T-helper 1 cell treated with Interleukin-12 subunit alpha and Interleukin-12 subunit beta and Interleukin-4 antibody, amounts not matched to agents 30 ng/mL and 1 ng/mL, for 36 hours (primary cell): ENCODE measurements at regions not wholly inside any gene's neighbourhood (a gene's known extent, or its start where the extent isn't known, plus 50 kb on each side); places are given as distances from the start of the nearest gene placed in this dataset.

Source experiments
- intact Hi-C: fragments of 100-400 bp; cut with micrococcal nuclease; formaldehyde crosslinking; loops from one replicate; pipeline ENCODE4 v1.15.1; 2024

DNA sequence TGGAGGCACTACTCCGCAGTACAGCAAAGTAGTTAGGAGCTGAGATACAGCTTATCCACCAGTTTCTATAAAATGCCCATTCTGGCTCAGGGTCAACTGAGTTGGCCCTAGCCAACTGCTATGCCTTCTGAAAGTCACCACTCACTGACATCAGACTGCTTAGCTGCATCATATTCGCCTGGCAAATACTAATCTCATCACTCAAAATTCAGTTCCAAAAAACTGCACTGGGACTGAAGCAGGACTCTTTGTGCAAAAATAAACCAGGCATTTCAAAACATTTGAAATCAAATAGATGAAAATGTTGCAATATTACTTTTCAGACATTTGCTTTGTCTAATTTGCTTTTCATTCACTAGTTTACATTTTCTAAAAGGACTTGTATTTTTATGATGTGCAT, 230.0 kb downstream of the ALDH8A1 start:
- intact Hi-C loops, result no loop called here

DNA sequence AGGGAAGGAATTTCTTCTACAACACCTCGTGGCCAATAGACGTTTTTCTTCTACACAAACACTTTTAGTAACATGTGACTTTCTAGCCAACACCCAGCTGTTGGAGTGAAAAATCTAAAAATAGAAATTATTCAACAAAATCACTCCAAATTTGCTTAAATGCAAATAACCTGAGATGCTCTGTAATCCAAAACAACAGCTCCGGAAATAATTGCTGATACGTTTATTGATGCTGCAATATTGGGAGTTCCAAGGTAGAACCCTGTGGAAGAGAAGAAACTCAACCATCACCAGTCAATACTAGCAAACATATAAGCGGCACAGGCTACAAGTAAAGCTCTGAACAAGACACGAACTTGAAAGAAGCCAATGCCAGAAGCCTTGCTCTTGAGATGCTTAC, 230.6 kb downstream of the ALDH8A1 start:
- intact Hi-C loops, result no loop called here

DNA sequence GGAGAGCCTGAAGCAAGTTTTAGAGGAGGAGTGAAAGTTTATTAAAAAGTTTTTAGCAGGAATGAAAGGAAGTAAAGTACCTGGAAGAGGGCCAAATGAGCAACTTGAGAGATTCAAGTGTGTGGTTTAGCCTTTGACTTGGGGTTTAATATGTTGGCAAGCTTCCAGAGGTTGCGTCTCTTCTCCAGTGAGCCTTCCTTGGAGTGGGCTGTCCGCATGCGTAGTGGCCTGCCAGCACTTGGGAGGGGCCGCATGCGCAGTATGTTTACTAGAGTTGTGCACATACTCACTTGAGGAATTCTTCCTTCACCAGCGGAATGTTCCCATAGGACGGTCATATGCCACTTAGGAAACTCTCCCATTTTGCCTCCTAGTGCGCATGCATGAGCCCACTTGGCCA, 235.2 kb downstream of the ALDH8A1 start:
- intact Hi-C loops, result no loop called here

DNA sequence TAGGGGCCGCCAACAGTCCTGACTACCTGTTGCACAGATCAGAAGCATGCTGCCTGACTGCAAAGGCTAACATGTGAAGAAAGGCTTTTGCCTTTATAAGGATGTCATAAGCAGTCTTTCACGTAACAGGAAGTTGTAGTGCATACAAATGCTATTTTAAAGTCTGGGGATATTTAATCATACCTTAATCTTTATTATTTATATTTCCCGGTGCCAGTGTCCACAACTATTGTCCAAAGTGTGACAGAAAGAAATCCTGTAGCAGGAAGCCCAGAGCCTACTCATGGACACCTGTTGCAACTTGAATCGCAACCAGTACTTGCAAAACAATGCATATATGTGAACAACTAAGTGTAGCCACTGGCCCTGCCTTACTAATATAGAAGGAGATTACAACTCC, 235.8 kb downstream of the ALDH8A1 start:
- intact Hi-C loops, result no loop called here

DNA sequence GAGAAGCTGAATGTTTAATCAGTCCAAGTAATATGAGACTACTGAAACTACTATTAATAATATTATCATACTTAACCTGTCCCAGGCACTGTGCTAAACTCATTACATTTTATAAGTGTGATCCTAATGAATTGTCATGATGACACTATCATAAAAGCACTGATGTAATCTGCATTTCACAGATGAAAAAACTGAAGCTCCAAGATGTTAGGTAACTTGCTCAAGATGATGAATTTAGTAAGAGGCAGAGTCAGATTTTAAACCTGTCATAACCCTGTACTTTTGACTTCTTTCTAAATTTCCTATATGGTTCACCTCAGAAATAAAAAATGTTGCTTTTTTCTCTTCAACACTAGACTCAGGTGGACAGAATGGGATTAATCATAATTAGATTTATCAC, 237.6 kb downstream of the ALDH8A1 start:
- intact Hi-C loops, result no loop called here

DNA sequence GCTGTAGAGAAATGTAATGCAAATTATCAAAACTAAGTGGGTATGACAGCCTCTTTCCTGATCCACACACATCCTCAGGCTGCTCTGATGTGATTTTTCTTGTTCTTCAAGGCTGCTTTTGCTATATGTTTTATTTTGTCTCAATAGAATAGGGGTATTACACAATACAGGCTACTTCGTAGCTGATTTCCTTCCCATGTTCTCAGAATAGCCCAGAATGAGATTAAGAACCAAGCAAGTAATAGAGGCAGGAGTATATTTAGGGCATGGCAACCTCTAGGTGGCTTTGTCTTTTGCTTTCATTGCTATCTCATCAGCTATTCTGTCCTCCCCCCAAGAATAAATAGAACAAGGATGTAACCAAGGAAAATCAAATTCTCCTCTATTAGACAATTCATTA, 241.8 kb downstream of the ALDH8A1 start:
- intact Hi-C loops, result no loop called here

DNA sequence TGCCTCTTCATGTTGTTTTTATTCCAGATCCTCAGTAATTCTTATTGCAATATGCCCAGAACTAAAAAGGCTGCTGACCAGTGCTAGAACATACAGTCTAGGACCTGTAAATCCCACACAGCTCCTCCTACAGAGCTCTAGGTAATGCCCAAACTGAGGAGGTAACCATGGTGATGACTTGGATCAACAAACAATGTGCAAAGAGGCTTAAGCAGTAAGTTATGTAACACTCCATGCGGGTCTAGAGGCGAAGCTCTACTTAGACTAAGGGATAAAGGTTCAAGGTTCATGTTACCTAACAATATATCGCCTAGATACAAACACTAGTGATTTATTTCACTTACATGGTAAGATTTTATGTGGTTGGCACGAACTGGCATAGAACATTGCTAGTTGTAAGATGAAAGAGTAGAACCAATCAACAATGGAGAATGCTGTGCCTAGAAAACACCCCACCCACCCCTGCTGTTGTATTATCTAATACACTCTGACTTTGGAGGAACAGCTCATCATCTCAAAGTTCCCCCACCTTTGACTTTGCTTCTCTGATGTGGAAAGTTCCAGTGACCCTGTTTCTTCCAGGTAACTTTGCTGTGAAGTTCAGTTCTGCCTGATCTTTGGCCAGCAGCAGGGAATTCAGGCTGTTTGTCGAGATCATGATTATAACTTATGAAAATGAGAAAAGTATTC, 242.4 kb downstream of the ALDH8A1 start:
- intact Hi-C loops, result no loop called here

DNA sequence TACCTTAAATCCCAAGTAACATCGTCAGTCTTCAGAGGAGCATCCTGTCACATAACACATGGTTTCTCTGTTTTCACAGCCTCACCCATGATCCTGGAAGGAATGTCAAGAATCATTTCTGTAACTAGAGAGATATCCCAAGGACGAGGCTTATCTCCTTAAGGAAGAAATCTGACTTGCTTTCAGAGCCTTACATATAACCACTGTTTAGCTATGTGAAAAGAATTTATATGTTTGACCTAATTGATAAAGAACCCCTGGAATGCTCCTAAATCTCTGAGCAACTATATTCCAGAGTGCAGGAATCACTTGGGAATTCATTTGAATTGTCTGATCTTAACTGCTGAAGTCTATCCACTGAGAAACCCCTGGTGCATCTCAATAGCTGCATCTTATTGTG, 243.1 kb downstream of the ALDH8A1 start:
- intact Hi-C loops, result no loop called here

DNA sequence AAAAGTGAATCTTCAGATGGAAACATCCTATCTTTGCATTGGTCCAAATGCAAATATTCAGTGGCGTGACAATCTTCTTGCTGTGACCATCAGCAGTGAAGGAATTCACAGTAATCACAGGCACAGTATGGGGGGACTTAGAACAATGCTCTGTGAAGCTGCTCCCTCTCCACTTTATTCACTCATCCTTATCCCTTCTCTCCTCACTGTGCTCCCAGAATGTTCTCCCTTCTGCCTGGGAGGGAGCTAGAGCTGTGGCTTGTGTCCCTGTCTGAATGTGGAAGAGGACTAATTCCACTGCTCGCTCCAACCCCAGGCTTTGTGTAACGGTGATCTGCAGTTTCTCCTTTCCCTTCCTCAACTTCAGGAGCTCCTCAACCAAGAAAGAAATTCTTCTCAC, 243.7 kb downstream of the ALDH8A1 start:
- intact Hi-C loops, result no loop called here

DNA sequence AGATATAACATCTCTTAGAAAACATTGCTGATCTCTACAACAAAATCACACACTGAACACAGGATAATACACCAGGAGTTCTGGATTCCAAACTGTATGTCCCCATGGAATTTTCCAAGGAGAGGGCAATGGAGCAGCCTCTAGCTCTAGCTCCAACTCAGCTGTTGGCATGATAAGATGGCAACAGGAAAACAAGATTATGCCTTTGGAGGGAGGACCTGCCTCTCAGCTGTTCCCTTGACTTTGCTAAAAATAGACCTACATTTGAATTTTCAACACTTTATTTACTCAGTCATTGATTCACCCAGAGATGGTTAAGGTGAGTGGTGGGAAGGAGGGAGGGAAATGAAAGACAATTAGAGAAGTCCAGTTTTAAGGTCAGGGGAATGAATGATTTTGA, 246.7 kb downstream of the ALDH8A1 start:
- intact Hi-C loops, result no loop called here

DNA sequence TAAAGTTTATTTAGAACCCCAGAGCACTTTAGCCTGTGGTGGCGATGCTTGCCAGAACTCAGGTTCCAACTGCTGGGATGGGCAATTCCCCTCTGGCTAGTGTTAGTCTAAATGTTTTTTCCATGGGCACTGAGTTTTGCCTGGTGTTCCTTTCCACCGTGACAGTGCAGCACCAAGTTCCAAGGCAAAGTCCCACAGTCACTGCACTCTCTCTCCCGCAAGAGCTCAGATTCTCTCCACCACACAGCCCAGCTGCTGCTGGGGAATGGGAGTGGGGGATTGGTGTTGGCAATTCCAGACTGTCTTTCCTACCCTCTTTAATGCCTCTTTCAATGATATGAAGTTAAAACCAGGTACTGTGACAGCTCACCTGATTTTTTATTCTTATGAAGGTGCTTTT, 247.6 kb downstream of the ALDH8A1 start:
- intact Hi-C loops, result no loop called here

DNA sequence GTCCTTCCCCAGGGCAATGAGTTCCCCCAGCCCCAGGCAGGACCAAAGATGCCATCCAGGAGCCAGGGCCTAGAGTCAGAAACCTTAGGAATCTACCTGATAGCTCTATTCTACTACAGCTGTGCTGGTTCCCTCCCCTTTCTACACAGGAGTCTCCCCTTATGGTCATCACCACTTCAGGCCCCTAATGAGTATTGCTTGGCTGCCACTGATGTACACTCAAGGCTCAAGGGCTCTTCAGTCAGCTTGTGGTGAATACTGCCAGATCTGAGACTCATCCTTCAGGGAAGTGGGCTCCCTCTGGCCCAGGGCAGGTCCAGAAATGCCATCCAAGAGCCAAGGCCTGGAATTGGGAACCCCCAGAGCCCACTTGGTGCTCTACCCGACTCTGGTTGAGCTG, 248.6 kb downstream of the ALDH8A1 start:
- intact Hi-C loops, result no loop called here

DNA sequence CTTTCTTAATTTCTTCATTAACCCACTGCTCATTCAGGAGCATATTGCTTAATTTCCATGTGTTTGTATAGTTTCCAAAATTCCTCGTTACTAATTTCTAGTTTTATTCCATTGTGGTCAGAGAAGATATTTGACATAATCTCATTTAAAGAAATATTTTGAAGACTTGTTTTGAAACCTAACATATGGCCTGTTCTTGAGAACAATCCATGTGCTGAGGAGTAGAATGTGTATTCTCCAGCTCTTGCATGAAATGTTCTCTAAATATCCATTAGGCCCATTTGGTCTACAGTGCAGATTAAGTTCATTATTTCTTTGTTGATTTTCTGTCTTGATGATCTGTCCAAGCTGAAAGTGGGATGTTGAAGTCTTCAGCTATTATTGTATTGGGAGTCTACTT, 251.7 kb downstream of the ALDH8A1 start:
- intact Hi-C loops, result no loop called here

DNA sequence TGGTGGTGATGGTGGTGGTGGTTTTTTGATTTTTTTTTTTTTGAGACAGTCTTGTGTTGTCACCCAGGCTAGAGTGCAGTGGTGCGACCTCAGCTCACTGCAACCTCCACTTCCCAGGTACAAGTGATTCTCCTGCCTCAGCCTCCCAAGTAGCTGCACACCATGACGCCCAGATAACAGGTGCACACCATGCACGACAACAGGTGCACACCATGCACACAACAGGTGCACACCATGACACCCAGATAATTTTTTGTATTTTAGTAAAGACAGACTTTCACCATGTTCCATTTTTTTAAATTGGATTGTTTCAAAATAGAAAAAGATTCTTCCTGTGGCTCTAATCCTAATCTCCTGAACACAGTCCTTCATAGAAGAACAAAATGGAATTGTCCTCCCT, 257.9 kb downstream of the ALDH8A1 start:
- intact Hi-C loops, result no loop called here

DNA sequence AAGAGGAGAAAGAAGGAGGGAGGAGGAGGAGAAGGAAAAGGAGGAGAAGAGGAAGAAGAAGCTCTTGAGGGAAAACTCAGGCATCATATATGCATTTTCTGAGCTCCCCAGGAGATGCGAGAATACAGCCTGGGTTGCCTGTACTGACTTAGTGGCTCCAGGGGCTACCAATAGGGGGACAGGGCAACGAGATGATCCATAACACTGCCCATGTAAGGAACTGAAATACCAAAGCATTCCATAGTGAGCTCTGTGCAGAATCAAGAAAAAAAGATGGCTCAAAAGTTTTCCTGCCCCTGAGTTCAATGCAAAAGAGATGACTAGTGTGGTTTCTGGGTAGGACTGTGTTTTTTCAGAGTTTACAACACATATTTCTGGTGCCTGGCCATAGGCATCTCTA, 258.7 kb downstream of the ALDH8A1 start:
- intact Hi-C loops, result no loop called here

DNA sequence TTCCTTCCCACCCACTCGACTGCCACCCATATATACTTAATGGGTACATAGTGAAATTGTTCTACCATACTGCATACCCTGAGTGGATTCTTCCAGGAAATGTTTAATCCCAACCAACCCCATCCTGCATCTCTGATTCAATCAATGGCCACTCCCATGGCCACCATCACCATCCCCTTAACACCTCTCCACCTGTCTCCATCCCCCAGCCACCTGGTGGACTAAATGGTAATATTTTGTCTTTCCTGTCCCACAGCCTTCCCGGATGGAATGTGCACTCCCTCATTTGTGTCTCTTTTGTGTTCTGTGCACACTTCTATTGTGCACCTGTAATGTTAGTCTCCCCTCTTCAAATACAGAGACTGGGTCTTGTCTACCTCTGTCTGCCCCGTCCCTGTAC, 259.9 kb downstream of the ALDH8A1 start:
- intact Hi-C loops, result no loop called here

DNA sequence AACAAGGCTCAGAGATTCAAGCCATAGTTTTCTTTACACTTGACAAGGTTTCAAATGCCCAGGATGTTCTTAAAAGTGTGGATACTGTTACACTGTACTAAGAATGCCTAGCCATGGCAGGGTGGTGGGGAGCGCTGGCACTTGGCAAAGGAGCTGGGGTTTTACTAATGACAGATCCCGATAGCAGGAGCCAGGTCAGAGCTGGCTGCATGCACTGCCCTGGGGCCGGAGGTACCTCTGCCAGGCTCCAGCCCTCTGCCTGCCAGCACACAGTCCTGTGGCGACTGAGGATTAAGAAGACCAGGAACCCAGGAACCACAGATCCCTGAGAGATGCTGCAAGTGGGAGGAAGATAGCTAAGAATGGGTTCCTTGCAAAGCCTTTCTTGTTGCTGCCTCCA, 260.3 kb downstream of the ALDH8A1 start:
- intact Hi-C loops, result no loop called here

DNA sequence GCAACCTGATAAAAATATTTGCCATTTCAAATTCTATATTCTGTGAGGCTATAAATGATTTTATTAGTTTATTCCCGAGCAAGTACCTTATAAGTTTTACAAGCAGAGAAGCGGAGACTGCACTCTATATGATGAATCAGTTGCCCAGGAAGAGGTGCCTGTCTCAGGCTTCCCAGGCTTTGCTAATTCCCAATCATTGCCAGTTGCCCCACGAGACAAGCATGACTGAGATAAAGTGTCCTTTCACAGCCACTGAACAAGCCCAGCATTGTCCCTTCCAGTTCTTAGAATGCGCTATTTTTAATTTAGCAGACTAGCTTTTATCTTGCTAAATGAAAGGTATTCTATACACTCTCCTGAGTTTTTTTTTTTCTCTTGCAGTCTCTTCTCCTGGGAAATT, 260.7 kb downstream of the ALDH8A1 start:
- intact Hi-C loops, result no loop called here

DNA sequence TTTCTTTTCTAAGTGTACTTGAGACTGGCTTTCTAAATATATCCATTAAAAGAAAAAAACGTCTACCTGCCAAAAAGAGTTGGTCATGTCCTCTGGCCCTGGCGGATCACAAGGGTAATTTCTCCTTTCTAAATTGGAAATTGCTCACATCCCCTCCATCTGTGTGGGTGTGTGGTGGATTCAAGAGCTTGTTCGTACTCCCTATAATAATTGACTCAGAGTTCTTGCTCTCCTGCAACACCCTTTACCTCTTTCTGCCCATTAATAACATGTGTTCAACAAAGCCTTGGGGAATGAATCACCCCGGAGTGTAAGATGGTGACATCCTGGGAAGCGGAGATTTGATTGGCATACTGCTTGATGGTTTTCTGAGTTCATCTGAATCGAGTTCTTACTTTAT, 263.8 kb downstream of the ALDH8A1 start:
- intact Hi-C loops, result no loop called here

DNA sequence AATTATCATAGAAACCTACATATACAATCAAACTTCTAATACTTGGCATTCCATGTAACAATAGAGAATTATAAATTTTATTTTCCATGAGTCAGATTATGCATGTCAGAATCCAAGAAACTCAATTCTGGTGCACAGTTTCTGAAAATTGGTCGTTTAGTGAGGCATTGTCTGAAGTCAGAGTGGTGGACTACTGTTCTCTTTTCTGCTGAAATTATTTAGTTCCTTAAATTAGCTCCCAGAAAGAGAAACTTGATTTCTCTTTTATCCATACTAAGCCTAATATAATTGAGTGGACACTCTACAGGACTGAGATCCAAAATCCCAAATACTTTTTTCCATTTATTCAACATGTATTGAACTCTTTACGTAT, 265.5 kb downstream of the ALDH8A1 start:
- intact Hi-C loops, result no loop called here

DNA sequence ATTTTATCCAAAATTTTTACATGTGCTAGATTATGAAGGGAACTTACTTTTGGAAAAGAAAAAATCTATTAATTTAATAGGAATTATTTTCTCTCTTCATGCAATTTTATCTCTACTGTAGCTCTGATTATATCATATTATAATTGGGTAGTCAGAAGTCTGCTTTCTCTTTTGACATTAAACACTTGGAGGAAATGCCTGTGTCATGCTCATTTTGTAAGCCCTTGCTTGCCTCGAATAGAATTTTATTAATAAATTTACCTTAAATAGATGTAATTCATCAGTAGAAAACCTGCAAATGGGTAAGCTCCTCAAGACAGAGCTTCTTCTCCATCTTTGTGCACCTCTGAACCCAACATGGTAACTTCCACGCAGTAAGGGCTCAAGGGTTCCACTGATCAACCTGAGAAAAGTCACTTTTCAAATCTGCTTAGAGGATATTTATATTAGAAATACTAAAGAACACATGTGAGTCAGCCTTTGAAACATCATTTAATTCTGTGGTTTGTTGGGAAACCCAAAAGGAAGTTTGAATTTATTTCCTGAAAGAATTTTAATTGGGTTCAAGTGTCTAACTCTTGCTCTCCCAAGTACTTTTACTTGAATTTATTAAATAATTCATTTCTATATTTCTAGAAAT, 266.0 kb downstream of the ALDH8A1 start:
- intact Hi-C loops, result no loop called here

DNA sequence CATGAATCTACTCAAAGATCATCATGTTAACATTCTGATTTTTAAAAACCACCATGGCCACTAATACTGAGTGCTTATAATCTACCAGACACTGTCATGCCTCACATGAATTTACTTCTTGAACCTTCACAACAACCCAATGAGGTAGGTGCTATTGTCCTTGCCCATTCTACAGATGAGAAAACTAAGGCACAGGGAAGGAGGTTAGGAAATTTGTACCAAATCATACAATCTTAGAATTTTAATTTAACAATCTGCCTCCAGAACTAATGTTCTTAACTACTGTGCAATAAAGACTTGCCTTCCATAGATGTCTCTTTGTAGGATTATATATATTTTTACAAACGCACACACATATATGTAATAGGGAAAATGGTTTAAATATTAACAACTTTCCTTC, 269.5 kb downstream of the ALDH8A1 start:
- intact Hi-C loops, result no loop called here

DNA sequence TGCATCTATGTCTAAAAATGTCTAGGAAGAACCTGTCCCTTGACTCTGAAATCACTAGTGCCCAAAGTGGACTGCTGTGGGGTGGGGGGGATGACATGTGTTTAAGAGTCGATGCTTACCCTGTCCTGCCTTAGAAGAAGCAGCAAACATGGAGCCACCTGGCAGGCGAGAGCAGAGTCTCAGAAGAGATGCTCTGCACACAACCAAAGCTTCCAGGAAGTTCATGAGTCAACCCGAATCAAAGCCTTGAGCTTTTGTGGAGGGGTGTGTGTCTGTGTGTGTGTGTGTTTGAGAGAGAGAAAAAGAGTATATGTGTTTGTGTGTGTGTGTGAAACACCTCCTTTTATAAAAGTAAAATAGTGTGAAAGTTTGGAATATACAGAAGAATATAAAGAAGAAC, 269.9 kb downstream of the ALDH8A1 start:
- intact Hi-C loops, result no loop called here

DNA sequence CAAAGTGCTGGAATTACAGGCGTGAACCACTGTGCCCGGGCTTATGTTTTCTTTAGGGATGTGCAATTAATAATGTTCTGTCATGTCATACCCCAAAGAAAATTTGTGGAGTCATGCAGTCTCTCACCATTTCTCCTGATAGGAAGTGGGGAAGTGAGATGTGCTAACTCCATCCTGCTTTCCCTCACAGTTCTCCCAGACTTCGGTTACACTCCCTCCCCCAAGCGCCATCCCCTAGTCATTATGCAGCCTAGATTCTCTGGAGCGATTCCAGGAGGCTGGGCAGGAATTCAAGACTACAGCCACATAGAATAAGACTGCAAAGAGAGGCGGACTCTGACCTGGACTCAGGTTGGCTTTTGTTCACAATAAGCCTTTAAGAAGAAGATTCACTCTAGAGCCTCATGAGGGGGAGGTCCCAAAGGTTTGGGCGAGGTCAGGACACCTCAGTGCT, 271.4 kb downstream of the ALDH8A1 start:
- intact Hi-C loops, result no loop called here
